ENCODE measurements at regions not wholly inside any gene's neighbourhood (a gene's known extent, or its start where the extent isn't known, plus 50 kb on each side); places are given as distances from the start of the nearest gene placed in this dataset.

- DNase-seq: no peak
- H3K79me2 ChIP-seq (ENCODE audit: low read length): no peaks in the 10 kb centered on the region
- no peaks in the 10 kb centered on the region for H3K9me2 ChIP-seq (replicated peaks; ENCODE audit: insufficient read depth, low read length)
- no peak overlapping the region for H2AFZ ChIP-seq (ENCODE audit: low read length)
- H3K9ac ChIP-seq (ENCODE audit: low read length): no peak overlapping the region
- TF ChIP-seq CTCF (IDR thresholded peaks at IDR 0.05; ENCODE audit: low read length) (no peak), EZH2 (optimal IDR thresholded peaks at IDR 0.05; ENCODE audit: low read depth, low read length) (no peak), EZH2phosphoT487 (IDR thresholded peaks at IDR 0.05; ENCODE audit: low read length) (no peak)
- no peaks in the 10 kb centered on the region for H3K4me1 ChIP-seq (ENCODE audit: low read length)
- H3K9me3 ChIP-seq (replicated peaks; ENCODE audit: insufficient read depth, low read length): no peaks in the 10 kb centered on the region
- H3K27ac ChIP-seq (ENCODE audit: low read length): no peak overlapping the region
- H3K27me3 ChIP-seq (replicated peaks; ENCODE audit: insufficient read depth, low read length): peaks cover 62% of the 10 kb centered on the region
- no peaks in the 10 kb centered on the region for H4K20me1 ChIP-seq (ENCODE audit: insufficient read depth, low read length)
- no peak overlapping the region for H3K4me3 ChIP-seq (ENCODE audit: low read length)
- H3F3A ChIP-seq (ENCODE audit: insufficient read depth, low read length): no peaks in the 10 kb centered on the region
- H3K4me2 ChIP-seq (ENCODE audit: low read depth, low read length): no peak overlapping the region
- no peaks in the 10 kb centered on the region for H3K36me3 ChIP-seq (replicated peaks; ENCODE audit: insufficient read depth, low read length)
Measured at GRCh38 chr22:49181942-49182341, 645.7 kb downstream of the BRD1 start.

GRCh38 chr22:49181431-49181830, 646.2 kb downstream of the BRD1 start:
- no peak overlapping the region for H3K27ac ChIP-seq (ENCODE audit: low read length)
- H3K4me2 ChIP-seq (ENCODE audit: low read depth, low read length): no peak overlapping the region
- H3K4me1 ChIP-seq (ENCODE audit: low read length): no peaks in the 10 kb centered on the region
- no peaks in the 10 kb centered on the region for H3K9me3 ChIP-seq (replicated peaks; ENCODE audit: insufficient read depth, low read length)
- H4K20me1 ChIP-seq (ENCODE audit: insufficient read depth, low read length): no peaks in the 10 kb centered on the region
- H2AFZ ChIP-seq (ENCODE audit: low read length): no peak overlapping the region
- H3K27me3 ChIP-seq (replicated peaks; ENCODE audit: insufficient read depth, low read length): peaks cover 67% of the 10 kb centered on the region
- DNase-seq: no peak
- TF ChIP-seq EZH2phosphoT487 (IDR thresholded peaks at IDR 0.05; ENCODE audit: low read length): no peak
- no peak for TF ChIP-seq EZH2 (optimal IDR thresholded peaks at IDR 0.05; ENCODE audit: low read depth, low read length)
- no peak for TF ChIP-seq CTCF (IDR thresholded peaks at IDR 0.05; ENCODE audit: low read length)
- H3K4me3 ChIP-seq (ENCODE audit: low read length): no peak overlapping the region
- H3K36me3 ChIP-seq (replicated peaks; ENCODE audit: insufficient read depth, low read length): no peaks in the 10 kb centered on the region
- no peak overlapping the region for H3K9ac ChIP-seq (ENCODE audit: low read length)
- no peaks in the 10 kb centered on the region for H3K79me2 ChIP-seq (ENCODE audit: low read length)
- no peaks in the 10 kb centered on the region for H3F3A ChIP-seq (ENCODE audit: insufficient read depth, low read length)
- no peaks in the 10 kb centered on the region for H3K9me2 ChIP-seq (replicated peaks; ENCODE audit: insufficient read depth, low read length)

GRCh38 chr22:49180683-49181024, 647.0 kb downstream of the BRD1 start:
- no peak for DNase-seq
- H3K9ac ChIP-seq (ENCODE audit: low read length): no peak overlapping the region
- H3K9me3 ChIP-seq (replicated peaks; ENCODE audit: insufficient read depth, low read length): no peaks in the 10 kb centered on the region
- H4K20me1 ChIP-seq (ENCODE audit: insufficient read depth, low read length): no peaks in the 10 kb centered on the region
- no peaks in the 10 kb centered on the region for H3K9me2 ChIP-seq (replicated peaks; ENCODE audit: insufficient read depth, low read length)
- no peak for TF ChIP-seq CTCF (IDR thresholded peaks at IDR 0.05; ENCODE audit: low read length)
- TF ChIP-seq EZH2phosphoT487 (IDR thresholded peaks at IDR 0.05; ENCODE audit: low read length): no peak
- TF ChIP-seq EZH2 (optimal IDR thresholded peaks at IDR 0.05; ENCODE audit: low read depth, low read length): no peak
- no peaks in the 10 kb centered on the region for H3K79me2 ChIP-seq (ENCODE audit: low read length)
- H3K4me1 ChIP-seq (ENCODE audit: low read length): no peaks in the 10 kb centered on the region
- H3F3A ChIP-seq (ENCODE audit: insufficient read depth, low read length): no peaks in the 10 kb centered on the region
- H3K4me3 ChIP-seq (ENCODE audit: low read length): no peak overlapping the region
- H3K36me3 ChIP-seq (replicated peaks; ENCODE audit: insufficient read depth, low read length): no peaks in the 10 kb centered on the region
- peaks cover 75% of the 10 kb centered on the region for H3K27me3 ChIP-seq (replicated peaks; ENCODE audit: insufficient read depth, low read length)
- no peak overlapping the region for H3K4me2 ChIP-seq (ENCODE audit: low read depth, low read length)
- H2AFZ ChIP-seq (ENCODE audit: low read length): no peak overlapping the region
- H3K27ac ChIP-seq (ENCODE audit: low read length): no peak overlapping the region

All from MM.1S (cell line).